Stimulated activated CD8-positive, alpha-beta memory T cell treated with anti-CD3 and anti-CD28 coated beads, Interleukin-15, amount 100 ng/mL, for 1 hour (primary cell): ENCODE measurements at regions not wholly inside any gene's neighbourhood (a gene's known extent, or its start where the extent isn't known, plus 50 kb on each side); places are given as distances from the start of the nearest gene placed in this dataset.
"Not testable (repeated sequence)": the region's sequence is repeated elsewhere in the genome, so short reads cannot be mapped to it uniquely, and the experiment has no call there.

ENCODE experiments used
- DNase-seq: peaks from one replicate; pipeline ENCODE4 v3.0.0-alpha.2; 2020; ENCODE audit warnings: low read depth

GRCh38 chr13:58889474-58889873 is 1257.9 kb downstream of the PCDH17 start:
- DNase-seq, result no peak

DNA sequence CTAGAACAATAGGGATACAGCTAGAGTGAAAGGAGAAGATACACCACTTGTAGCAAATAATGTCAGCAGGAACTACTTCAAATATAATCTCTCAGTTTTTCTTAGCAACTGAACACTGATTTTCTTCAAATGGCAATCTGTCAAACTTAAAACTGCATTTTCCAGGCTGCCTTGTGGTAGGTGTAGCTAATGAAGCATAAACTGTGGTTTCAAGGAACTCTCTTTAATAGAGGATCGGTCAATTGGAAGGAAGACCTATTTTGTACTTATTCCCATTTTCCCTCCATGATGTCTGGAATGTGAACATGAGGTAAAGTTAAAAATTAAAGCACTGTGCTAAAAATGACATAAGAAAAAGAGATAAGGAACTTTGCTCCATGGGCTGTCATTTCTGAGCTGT is 1261.9 kb downstream of the PCDH17 start:
- no peak for DNase-seq

- DNase-seq, result no peak
These were observed 1257.3 kb downstream of the DIAPH3 start for GRCh38 chr13:58906329-58907007.

DNA sequence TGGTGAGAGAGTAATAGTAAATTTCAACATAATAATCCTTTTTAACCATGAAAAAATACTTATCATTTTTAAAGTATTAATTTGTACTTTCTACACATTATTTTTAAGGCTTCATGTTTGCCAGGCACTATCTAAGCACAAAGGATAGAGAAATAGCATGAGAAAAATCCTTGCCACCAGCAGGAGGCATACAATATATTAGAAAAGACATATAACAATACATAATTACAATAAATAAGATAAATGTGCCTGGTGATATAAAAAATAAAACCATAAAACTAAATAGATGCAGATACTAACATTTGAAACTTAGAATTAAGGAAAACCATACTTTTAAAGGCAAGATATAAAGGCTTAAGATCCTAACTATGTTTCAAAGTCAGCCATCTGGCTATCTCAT is 1256.4 kb downstream of the DIAPH3 start:
- no peak for DNase-seq

DNA sequence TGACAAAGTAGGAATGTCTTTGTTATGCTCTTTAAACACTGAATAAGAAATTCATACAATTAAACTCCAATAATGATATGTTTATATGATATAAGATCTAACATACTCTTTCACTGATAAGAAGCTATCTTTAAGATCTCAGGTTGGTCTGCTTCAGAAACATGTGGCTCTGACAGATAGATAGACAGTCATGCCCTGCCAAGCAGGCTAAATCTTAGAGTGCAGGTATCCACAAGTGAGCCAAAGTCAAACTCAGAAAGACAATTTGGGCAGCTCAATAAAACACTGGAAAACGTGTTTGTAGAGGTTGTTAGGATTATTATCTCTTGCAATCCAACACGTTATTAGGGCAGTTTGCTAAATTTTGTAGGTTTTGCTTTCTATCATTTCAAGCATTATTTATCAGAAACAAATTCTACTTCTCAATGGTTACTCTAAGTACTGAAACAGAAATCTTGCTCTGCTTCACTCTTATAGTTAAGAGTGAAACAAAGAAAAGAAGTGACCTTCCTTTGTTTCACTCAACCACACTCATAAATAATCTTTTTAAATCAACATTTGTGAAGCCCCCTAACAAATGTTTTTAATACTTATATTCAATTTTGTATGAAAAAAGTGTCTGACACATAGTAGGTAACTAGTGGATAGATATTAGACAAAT is 1255.6 kb downstream of the DIAPH3 start:
- DNase-seq, result no peak

- DNase-seq, result no peak
These were observed 1244.2 kb downstream of the DIAPH3 start for GRCh38 chr13:58919551-58919950.

GRCh38 chr13:58921129-58921528 is 1242.6 kb downstream of the DIAPH3 start:
- no peak for DNase-seq

GRCh38 chr13:58926858-58927257 is 1236.9 kb downstream of the DIAPH3 start:
- no peak for DNase-seq

DNA sequence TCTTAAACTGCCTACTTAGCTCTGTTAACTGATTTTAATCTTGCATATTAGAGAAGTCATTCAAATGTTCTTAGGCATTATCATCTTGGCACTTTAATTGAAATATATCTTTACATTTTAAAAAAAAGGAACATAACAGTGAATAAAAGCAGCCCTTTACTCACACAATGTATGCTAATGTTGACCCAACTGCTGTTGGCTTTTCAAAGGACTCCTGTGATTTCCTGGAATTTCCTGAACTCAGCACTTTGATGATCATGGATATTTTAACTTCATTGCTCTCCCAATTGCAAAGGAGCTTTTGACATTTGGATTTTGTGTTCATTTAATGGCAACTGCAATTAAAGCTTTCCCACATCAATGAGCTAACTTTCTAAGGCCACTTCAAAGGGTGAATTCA is 1230.3 kb downstream of the DIAPH3 start:
- no peak for DNase-seq

GRCh38 chr13:58935689-58936088 is 1228.0 kb downstream of the DIAPH3 start:
- DNase-seq, result no peak

DNA sequence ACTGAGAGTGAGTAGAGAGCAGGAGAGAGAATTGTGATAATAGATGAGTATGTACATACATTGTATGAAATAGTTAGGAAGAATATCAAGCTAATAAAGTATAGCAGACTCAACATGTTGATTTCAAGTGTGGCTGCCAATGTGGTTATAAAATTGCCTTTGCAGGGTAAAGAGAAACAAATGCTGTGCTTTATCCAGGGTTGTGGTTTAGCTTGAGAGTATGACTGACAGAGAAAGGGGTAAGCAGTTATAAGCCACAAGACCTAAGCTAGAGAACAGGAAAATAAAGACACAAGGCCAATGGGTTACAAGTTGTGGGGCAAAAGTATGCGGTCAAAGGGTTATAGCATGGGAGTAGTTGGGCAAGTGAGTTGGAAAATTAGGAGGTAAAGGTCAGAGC is 1217.5 kb downstream of the DIAPH3 start:
- no peak for DNase-seq

- DNase-seq, result no peak
These were observed 1214.1 kb downstream of the DIAPH3 start for GRCh38 chr13:58949646-58950045.

DNA sequence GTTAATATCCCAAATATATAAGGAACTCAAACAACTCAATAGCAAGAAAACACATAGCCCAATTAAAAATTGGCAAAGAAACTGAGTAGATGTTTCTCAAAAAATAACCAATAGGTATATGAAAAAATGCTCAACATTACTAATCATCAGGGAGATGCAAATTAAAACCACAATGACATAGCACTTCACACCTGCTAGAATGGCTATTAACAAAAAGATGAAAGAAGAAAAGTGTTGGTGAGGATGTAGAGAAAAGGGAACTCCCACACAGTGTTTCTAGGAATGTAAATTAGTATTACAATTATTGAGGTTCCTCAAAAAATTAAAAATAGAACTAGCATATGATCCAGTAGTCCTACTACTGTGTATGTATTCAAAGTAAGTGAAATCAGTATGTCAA is 1212.8 kb downstream of the DIAPH3 start:
- DNase-seq, result no peak

DNA sequence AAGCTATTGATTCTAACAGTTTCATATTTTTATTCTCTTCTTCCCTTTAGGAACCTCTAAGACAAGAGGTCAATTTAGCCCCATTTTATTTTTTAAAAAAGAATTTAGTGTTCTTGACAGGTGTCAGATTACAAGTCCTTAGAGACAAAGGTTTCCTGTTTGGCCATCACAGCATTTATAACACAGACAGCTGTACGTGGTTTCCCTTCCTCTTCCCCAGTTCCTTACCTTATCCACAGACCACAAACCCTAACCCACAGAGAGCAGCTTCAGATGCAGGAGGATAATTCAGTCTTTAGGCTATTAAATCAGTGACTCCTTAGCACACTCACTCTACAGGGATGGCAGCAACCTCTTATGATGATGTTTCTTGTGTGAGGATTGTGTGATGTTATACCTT is 1210.1 kb downstream of the DIAPH3 start:
- no peak for DNase-seq

DNA sequence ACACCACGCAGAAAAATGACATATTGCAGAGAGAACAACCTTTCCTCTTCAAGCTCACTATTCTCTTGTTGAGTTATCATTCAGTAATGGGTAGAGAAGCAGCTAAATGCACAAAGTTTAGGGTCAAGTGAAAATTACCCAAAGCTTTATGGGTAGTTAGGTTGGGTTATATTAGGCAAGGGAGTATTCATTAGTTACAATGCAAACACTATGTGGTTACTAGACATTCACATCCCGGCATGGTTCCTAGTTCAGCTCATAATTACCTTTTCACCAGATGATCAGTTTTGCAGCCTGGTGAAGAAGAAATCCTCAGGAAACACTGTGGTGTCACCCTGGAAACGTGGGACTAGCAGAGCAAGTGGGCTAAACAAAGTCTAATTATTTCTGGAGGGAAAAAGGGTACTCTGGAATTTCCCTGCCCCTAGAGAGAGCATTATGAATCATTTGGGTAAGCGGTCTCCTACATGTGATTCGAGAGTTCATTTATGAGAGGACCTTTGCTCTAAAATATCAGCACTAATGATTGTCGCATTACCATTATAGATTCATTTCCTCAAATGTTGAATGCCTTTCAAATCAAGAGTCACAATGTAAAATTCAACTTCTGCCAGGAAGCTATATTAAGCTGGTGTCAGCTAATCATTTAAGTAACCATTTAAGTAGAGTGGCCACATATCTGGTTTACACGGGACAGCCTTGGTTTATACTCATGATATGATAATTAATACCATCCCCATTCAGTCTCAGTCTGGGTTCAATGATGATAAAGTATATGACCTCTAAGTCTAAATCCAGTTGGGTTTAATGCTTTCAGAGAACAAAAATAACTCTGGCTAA is 1208.0 kb downstream of the DIAPH3 start:
- DNase-seq, result no peak

DNA sequence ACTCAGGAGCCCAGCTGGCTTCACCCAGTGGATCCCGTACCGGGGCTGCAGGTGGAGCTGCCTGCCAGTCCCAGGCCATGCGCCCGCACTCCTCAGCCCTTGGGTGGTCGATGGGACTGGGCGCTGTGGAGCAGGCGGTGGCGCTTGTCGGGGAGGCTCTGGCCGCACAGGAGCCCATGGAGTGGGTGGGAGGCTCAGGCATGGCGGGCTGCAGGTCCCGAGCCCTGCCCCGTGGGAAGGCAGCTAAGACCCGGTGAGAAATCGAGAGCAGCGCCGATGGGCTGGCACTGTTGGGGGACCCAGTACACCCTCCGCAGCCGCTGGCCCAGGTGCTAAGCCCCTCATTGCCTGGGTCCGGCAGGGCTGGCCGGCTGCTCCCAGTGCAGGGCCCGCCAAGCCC is 1205.6 kb downstream of the DIAPH3 start:
- not testable (repeated sequence) for DNase-seq

GRCh38 chr13:58960888-58961287 is 1202.8 kb downstream of the DIAPH3 start:
- no peak for DNase-seq

GRCh38 chr13:58963321-58963720 is 1200.4 kb downstream of the DIAPH3 start:
- no peak for DNase-seq

DNA sequence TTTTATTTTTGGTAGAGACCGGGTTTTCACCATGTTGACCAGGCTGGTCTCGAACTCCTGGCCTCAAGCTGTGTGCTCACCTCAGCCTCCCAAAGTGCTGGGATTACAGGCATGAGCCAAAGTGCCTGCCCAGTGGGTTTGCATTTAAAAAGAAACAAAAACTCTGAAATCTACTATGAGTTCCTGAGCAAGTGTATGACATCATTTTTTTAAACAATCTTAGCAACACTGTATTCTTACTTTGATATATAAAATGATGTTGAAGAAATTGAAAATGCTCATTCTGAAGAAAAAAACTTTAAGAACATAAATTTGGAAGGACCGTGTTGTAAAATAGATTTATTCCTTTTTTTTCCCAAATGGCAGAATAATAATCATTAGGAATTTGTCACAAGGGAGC is 1199.7 kb downstream of the DIAPH3 start:
- no peak for DNase-seq

- DNase-seq, result no peak
These were observed 1186.6 kb downstream of the DIAPH3 start for GRCh38 chr13:58977085-58977484.

- DNase-seq, result no peak
These were observed 1185.4 kb downstream of the DIAPH3 start for GRCh38 chr13:58978331-58978730.

DNA sequence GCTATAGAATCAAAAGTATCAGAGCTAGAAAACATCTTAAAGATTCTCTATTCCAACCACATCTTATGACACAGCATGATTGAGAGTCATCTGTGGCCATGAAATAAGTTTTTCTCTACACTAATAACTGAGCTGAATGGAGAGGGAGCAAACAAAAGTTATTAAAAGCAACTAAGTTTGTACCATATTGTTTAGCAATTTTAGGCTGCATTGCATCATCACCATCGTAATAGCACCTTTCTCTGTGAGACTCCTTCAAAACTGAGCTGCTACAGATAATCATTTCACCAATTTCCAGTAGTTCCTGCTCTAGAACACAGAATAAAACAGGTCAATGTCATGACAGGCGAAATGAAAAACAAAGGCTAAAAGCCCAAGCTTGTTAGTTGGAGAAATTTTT is 1183.9 kb downstream of the DIAPH3 start:
- no peak for DNase-seq

DNA sequence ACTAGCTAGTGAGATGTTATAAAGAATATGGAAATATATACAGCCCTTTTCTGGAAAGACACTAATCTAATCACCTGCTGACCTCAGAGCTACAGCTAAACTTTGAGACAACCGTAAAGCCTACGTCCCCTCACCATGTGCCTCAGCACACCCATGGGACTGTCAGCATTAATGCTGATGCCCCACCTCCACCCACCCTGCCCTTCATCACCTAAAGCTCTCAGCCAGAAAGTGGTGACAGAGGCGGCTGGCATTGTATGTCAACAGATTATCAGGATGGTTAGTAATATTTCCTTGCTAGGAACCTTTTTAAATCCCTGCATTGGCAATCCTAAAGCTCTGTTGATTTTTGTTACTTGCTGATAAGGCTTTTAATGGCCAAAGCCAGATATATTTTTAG is 1177.9 kb downstream of the DIAPH3 start:
- DNase-seq, result no peak
